HG03442 (cell line): ENCODE measurements at regions not wholly inside any gene's neighbourhood (a gene's known extent, or its start where the extent isn't known, plus 50 kb on each side); places are given as distances from the start of the nearest gene placed in this dataset.
"Not testable (repeated sequence)": the region's sequence is repeated elsewhere in the genome, so short reads cannot be mapped to it uniquely, and the experiment has no call there.

Source experiments
- ATAC-seq: cut with Tn5 transposase; IDR thresholded peaks from one replicate; pipeline ENCODE4 v1.9.1; 2021; ENCODE audit warnings: mild to moderate bottlenecking, moderate library complexity; ENCODE audit not compliant: unreplicated experiment

GRCh38 chr7:35853194-35853593 is 52.3 kb downstream of the SEPTIN7 start:
- not testable (repeated sequence) for ATAC-seq

GRCh38 chr7:35854311-35854710 is 53.5 kb downstream of the SEPTIN7 start:
- no peak for ATAC-seq

- ATAC-seq = no peak
These were observed 55.3 kb downstream of the SEPTIN7 start for GRCh38 chr7:35856175-35856574.

GRCh38 chr7:35860664-35861063 is 59.8 kb downstream of the SEPTIN7 start:
- ATAC-seq = no peak

- no peak for ATAC-seq
These were observed 64.4 kb downstream of the SEPTIN7 start for GRCh38 chr7:35865287-35865686.

GRCh38 chr7:35866186-35866585 is 65.3 kb downstream of the SEPTIN7 start:
- ATAC-seq = no peak

GRCh38 chr7:35869117-35869516 is 68.3 kb downstream of the SEPTIN7 start:
- ATAC-seq = not testable (repeated sequence)

GRCh38 chr7:35869810-35870209 is 69.0 kb downstream of the SEPTIN7 start:
- no peak for ATAC-seq

- no peak for ATAC-seq
These were observed 71.0 kb downstream of the SEPTIN7 start for GRCh38 chr7:35871856-35872255.

- no peak for ATAC-seq
These were observed 74.0 kb downstream of the SEPTIN7 start for GRCh38 chr7:35874886-35875285.

- no peak for ATAC-seq
These were observed 74.4 kb downstream of the SEPTIN7 start for GRCh38 chr7:35875292-35875691.

- no peak for ATAC-seq
These were observed 77.5 kb downstream of the SEPTIN7 start for GRCh38 chr7:35878351-35878750.

GRCh38 chr7:35887430-35887829 is 86.6 kb downstream of the SEPTIN7 start:
- not testable (repeated sequence) for ATAC-seq

GRCh38 chr7:35889001-35889400 is 88.1 kb downstream of the SEPTIN7 start:
- no peak for ATAC-seq

GRCh38 chr7:35889870-35890269 is 89.0 kb downstream of the SEPTIN7 start:
- ATAC-seq = no peak

- ATAC-seq = no peak
These were observed 90.4 kb downstream of the SEPTIN7 start for GRCh38 chr7:35891004-35891830.

- ATAC-seq = no peak
These were observed 92.8 kb downstream of the SEPTIN7 start for GRCh38 chr7:35893649-35894048.

GRCh38 chr7:35894721-35895120 is 93.9 kb downstream of the SEPTIN7 start:
- no peak for ATAC-seq

- no peak for ATAC-seq
These were observed 99.8 kb downstream of the SEPTIN7 start for GRCh38 chr7:35900651-35901050.

- no peak for ATAC-seq
These were observed 104.7 kb downstream of the SEPTIN7 start for GRCh38 chr7:35905555-35905954.

GRCh38 chr7:35906191-35906908 is 105.5 kb downstream of the SEPTIN7 start:
- peak; percentile 81 for ATAC-seq
